Spleen (tissue), 7 donors: ENCODE measurements at regions not wholly inside any gene's neighbourhood (a gene's known extent, or its start where the extent isn't known, plus 50 kb on each side); places are given as distances from the start of the nearest gene placed in this dataset.

Experiments
- POLR2AphosphoS5 ChIP-seq, 3 donors: sonication (generic); formaldehyde crosslinking; IDR thresholded peaks; one replicate each; pipeline ENCODE4 v1.5.1; 2017; ENCODE audit warnings: antibody characterized with exemption in 3 of 3
- TF ChIP-seq, protein P1 (sequence below), 11 experiments: fragments of 200-600 bp in 7 of 11; fragments of 450-650 bp in 4 of 11; sonication (generic) in 4 of 11; IDR thresholded peaks in 8 of 11; conservative IDR thresholded peaks in 3 of 11; 1 replicate in 7 of 11; 2 replicates in 4 of 11; pipeline versions ENCODE4 v1.4.0 to v1.8.0; 2016 to 2021; ENCODE audit warnings: antibody characterized with exemption in 11 of 11, inconsistent platforms in 4 of 11, mild to moderate bottlenecking in 1 of 11
- donor health status: DM: no; HTN: no; CAD: no; lungs with moderate emphysema.
- donor health status: DM: no; HTN: no; CAD: no.
- donor health status: DM: no; HTN: no; CAD: no.

DNA sequence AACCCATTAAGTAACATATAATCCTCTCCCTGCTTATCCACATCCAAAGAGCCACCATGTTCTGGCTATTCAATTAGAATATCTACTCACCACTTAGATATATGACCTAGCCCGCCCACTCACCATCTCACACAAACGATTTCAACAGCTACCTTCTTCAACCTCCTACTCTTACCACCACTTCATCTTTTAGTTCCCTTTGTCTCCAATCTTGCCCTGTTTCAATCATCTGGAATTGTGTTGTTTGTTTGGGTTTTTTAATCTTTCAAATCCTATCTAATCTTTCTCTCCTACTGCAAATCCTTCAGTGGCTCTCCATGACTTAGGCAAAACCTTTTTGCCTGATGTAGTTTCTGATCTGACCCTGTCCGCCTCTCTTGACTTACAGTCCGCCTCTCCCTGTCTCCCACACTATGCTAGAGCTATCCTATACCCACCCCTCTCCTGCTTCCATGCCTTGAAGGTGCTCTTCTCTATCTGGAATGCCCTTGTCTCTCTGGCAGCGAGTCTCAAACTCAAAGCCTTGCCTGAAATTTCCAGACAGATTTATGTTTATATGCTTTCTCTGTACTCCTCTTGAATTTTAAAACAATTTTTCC lies 161.0 kb upstream of the CRY1 start:
- TF ChIP-seq, protein P1, sequence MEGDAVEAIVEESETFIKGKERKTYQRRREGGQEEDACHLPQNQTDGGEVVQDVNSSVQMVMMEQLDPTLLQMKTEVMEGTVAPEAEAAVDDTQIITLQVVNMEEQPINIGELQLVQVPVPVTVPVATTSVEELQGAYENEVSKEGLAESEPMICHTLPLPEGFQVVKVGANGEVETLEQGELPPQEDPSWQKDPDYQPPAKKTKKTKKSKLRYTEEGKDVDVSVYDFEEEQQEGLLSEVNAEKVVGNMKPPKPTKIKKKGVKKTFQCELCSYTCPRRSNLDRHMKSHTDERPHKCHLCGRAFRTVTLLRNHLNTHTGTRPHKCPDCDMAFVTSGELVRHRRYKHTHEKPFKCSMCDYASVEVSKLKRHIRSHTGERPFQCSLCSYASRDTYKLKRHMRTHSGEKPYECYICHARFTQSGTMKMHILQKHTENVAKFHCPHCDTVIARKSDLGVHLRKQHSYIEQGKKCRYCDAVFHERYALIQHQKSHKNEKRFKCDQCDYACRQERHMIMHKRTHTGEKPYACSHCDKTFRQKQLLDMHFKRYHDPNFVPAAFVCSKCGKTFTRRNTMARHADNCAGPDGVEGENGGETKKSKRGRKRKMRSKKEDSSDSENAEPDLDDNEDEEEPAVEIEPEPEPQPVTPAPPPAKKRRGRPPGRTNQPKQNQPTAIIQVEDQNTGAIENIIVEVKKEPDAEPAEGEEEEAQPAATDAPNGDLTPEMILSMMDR (IDR thresholded peaks at IDR 0.05 in 8 of 11, conservative IDR thresholded peaks at IDR 0.05 in 3 of 11) = no peak
- no peak for TF ChIP-seq POLR2AphosphoS5 (IDR thresholded peaks at IDR 0.05)
